HG02943 (cell line): ENCODE measurements at regions not wholly inside any gene's neighbourhood (a gene's known extent, or its start where the extent isn't known, plus 50 kb on each side); places are given as distances from the start of the nearest gene placed in this dataset.
"Not testable (repeated sequence)": the region's sequence is repeated elsewhere in the genome, so short reads cannot be mapped to it uniquely, and the experiment has no call there.

Experiments used
- ATAC-seq: cut with Tn5 transposase; IDR thresholded peaks from one replicate; pipeline ENCODE4 v1.9.1; 2021; ENCODE audit warnings: mild to moderate bottlenecking, low read depth, moderate library complexity; ENCODE audit not compliant: unreplicated experiment

- no peak for ATAC-seq
Measured at GRCh38 chr2:12014088-12014960, 267.9 kb downstream of the LPIN1 start.

- no peak for ATAC-seq
Measured at GRCh38 chr2:12017499-12018157, 271.2 kb downstream of the LPIN1 start.

GRCh38 chr2:12018726-12019125, 272.3 kb downstream of the LPIN1 start:
- not testable (repeated sequence) for ATAC-seq

GRCh38 chr2:12020833-12021469, 274.5 kb downstream of the LPIN1 start:
- ATAC-seq = no peak

- not testable (repeated sequence) for ATAC-seq
Measured at GRCh38 chr2:12024197-12024907, 277.9 kb downstream of the LPIN1 start.

DNA sequence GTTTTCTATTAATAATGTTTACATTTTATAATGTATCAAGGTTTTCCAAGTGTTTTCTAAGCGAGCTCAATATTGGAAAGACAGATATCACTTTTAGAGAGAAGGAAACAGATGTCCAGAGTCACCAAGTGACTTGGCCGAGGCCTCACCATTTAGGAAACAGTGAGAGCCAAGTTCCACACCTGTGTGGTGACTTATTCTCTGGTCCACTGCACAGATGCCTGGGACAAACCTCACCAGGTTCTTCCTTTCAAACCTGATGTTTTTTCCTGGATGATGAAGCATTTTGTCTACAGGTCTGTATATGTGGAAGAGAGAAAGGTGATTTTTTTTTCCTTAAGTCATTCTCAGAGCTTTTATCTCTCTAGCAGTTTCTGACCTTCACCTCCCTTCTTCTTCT, 280.7 kb downstream of the LPIN1 start:
- no peak for ATAC-seq

DNA sequence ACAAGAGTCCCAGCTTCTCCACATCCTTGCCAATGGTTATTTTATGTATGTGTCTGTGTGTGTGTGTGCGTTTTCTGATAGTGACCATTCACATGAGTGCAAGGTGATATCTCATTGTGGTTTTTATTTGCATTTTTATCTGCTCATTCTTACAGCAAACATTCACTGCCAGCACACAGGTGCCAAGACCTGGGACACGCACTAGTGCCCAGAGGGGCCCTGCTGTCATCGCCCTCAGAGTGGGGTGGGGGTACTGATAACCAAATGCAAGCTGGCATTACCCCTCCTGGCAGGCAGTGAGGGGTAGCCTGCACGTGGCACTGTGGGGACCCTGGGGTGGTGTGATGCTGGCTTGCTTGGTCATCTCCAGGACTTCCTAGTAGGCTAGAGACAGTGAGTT, 285.4 kb downstream of the LPIN1 start:
- ATAC-seq = no peak

DNA sequence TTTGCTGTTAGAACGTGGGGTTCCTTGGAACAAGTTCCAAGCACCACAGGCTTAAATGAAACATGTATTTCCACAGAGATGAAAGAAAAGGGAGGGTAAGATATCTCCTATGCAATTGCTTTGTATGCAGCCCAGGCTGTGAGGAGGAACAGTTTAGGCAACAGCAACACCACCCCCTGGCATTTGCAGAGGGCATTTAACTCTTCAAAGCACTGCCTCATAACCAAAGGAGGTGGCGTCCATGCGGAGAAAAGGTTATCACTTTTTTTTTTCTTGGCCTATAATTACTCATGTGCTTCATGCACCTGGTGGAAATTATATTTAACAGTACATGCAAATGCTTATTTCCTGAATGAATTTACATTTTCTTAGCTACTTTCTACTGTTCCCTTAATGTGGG, 286.0 kb downstream of the LPIN1 start:
- ATAC-seq = peak; percentile 67

- ATAC-seq = no peak
Measured at GRCh38 chr2:12032975-12033374, 286.5 kb downstream of the LPIN1 start.

GRCh38 chr2:12033494-12033893, 287.1 kb downstream of the LPIN1 start:
- no peak for ATAC-seq

DNA sequence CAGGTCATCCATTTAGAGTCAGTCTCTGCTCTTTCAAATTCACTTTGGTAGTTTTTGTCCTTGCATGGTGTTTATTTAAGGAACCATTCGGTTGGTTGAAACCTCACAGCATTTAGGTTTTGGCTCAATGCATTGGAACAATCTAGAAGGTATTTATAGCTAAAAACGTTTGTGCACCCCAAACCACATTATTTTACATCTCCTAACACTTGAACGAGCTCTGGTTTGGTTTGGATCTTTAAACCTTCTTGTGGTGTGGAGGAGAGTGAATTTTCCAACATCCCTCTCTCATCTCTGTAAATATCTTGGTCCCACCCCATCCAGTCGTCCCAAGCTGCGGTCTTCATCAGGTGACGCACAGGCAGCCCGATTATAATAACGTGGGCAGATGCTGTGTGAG, 287.9 kb downstream of the LPIN1 start:
- ATAC-seq = no peak

DNA sequence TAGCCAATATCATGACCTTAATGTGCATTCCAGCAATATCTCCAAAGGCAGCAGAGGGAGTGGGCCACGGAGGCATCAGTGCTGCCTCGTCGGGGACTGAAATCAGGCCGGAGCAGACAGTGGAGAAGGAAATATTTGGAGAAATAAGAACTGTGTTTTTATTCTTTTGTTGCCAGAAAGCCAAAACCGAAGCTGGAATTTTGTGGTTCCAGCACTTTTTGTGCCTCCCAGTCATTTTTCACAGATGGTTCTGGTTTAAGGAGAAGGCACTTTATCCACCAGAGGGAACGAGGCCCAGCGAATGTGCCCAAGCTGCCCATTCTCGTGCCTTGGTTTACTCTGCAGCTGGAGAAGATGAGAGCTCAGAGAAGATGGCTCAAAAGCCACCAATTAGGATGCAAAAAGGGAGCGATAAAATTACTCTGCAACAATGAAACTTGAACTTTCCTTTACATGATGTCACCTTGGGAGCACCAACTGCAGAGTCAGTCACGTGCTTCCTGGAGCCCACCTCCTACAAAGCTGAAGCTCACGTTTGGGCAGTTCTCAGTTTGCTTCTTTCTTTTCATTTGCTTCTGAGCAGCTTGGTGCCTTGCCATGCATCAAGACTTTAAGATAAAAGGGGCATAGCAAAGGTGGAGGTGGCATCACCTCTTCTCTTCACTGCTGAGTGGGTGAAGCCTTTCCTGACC, 288.7 kb downstream of the LPIN1 start:
- no peak for ATAC-seq

DNA sequence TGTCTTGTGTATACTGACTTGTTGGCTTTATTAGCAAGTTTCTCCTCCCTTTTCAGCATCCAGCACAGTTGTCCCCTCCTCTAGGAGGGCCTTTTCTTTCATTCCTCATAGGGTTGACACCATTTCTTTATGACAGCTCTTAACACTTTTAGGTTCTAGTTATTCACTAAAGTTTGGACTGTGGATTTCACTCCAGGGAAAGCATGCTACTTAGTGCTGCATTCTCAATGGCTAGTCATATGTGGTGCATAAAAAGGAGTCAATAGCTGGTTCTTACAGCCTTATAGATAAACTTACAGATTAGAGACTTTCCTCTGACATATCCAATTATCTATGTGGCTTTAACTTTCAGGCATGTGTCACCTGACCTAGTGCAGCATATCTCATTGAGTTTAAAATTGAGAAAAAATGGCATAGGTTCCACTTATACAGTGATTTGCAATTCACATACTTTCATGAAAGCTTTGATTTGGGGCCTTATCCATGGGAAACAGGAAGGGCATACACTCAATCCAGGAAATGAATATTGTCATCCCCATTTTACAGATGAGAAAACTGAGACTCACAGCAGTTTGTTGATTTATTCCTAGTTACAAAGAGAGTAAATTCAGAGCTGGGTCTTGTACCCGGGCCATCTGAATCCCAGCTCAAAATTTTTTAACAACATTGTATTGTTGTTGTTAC, 289.7 kb downstream of the LPIN1 start:
- no peak for ATAC-seq

- ATAC-seq = no peak
Measured at GRCh38 chr2:12036640-12036983, 290.2 kb downstream of the LPIN1 start.

- ATAC-seq = no peak
Measured at GRCh38 chr2:12037301-12037700, 290.9 kb downstream of the LPIN1 start.

DNA sequence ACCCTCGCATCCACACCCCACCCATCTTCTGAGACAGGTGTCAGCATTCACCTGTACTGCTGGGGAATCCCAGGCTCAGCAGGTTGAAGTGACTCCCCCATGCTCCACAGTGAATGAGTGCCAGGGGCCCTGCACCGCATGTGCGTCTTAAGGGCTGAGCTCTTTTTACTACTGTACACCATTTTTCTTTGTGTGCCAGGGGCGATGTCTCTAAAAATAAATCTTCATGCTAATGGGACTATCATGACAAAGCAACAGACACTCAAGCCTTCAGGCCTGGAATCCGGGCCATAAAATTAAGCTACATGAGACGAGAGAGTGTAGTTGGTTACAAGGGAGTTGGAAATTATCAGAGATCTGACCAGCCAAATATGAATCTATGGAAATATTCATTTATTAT, 294.8 kb downstream of the LPIN1 start:
- ATAC-seq = no peak

DNA sequence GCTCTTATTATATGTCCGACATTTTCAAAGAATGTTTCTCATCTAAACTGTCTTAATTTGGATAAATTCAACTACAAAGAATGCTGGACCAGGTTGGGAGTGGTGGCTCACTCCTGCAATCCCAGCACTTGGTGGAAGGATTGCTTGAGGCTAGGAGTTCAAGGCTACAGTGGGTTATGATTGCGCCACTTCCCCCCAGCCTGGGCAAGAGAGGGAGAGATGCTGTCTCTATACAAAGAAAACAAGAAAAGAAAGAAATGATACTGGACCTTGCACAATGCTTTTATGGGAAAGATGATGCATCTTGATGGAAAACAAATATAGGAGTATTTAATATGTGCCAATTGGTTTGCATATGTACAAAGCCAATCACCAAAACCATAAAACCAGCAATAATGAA, 296.7 kb downstream of the LPIN1 start:
- no peak for ATAC-seq

DNA sequence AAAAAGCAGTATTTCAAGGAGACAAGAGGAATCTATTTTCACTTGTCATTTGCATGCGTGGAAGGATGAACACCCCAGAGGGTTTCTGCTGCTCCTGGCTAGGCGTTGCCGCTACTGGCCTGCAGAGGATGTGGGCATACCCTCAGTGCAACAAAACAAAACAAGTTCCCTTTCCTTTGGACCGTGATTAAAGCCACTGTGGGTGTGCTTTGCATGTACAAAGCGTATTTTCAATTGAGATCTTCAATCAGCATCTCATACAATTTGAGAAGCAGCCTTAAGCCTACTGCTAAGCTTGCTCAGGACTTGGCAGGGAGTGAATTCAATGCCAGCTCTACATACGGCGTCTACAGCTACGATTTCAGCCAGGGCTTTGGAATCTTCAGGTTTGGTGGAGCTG, 298.4 kb downstream of the LPIN1 start:
- ATAC-seq = peak; percentile 68

- ATAC-seq = no peak
Measured at GRCh38 chr2:12045864-12046291, 299.4 kb downstream of the LPIN1 start.

DNA sequence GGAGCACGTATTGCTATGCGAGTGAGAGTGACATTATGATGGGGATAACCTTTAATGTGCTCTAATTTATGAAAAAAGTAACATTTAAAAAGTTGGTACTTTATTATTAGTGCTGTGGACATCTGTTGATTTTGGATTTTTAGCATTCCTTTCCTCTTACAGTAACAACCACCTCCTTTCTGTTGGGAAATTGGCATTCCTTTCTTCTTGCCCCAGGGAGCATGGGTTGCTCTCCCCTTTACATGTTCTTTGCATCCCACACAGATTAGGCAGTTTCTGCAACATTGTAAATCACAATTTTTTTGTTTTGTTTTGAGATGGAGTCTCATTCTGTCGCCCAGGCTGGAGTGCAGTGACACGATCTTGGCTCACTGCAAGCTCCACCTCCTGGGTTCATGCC, 300.2 kb downstream of the LPIN1 start:
- ATAC-seq = no peak
